ENCODE measurements at regions not wholly inside any gene's neighbourhood (a gene's known extent, or its start where the extent isn't known, plus 50 kb on each side); places are given as distances from the start of the nearest gene placed in this dataset.

DNA sequence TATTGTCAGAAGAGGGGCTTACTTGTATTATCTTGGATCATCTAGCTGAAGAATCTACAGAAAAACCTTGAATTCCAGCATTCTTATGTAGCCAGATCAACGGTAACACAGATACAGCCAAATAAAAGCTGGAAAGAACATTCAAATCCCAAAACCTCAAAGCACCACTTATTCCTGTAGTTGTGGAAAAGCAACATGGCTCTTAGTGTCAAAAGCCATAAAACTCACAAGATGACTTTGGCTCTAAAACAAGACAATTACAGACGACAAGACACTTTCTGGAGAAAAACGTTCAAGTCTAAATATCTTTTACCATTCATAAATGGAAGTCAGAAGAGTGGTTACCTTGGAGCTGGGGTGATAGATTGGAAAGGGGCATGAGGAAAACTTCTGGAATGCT, 173.0 kb downstream of the HERPUD2 start:
- TF ChIP-seq CTCF (IDR thresholded peaks at IDR 0.05), result no peak
- TF ChIP-seq POLR2A (IDR thresholded peaks at IDR 0.05), result no peak
